Fibroblast of lung (primary cell): ENCODE measurements at regions not wholly inside any gene's neighbourhood (a gene's known extent, or its start where the extent isn't known, plus 50 kb on each side); places are given as distances from the start of the nearest gene placed in this dataset.
A peak's percentile ranks its signal among the peaks of the same experiment; 100 is the strongest.

Experiments used
- DNase-seq, 2 donors: peaks; one replicate each; pipeline versions ENCODE4 v3.0.0 to v3.0.0-alpha.2; 2010; ENCODE audit warnings: low read depth in 2 of 2
- H2AFZ ChIP-seq: 2 replicates; pipeline ENCODE4 v1.5.1; 2012; ENCODE audit warnings: low read length, control low read depth, inconsistent platforms
- H3K27ac ChIP-seq: 2 replicates; pipeline ENCODE4 v1.5.1; 2011; ENCODE audit warnings: low read length, control low read depth; ENCODE audit not compliant: insufficient read depth
- H3K27me3 ChIP-seq: 2 replicates; pipeline ENCODE4 v1.5.1; 2011; ENCODE audit warnings: mild to moderate bottlenecking, low read length; ENCODE audit not compliant: control insufficient read depth, insufficient read depth
- H3K36me3 ChIP-seq: 2 replicates; pipeline ENCODE4 v1.5.1; 2011; ENCODE audit warnings: low read length; ENCODE audit not compliant: control insufficient read depth, insufficient read depth
- H3K4me1 ChIP-seq: 2 replicates; pipeline ENCODE4 v1.5.1; 2011; ENCODE audit warnings: low read length; ENCODE audit not compliant: control insufficient read depth, insufficient read depth; ENCODE audit errors: extremely low read depth
- H3K4me2 ChIP-seq: 2 replicates; pipeline ENCODE4 v1.5.1; 2011; ENCODE audit warnings: low read length, control low read depth; ENCODE audit not compliant: insufficient read depth; ENCODE audit errors: extremely low read depth
- H3K4me3 ChIP-seq, 4 experiments: fragments of 200-600 bp in 1 of 4; sonication (generic) in 1 of 4; replicated peaks in 1 of 4; 2 replicates each; pipeline ENCODE4 v1.5.1; 2011 to 2016; ENCODE audit warnings: low read length in 4 of 4, low read depth in 3 of 4, mild to moderate bottlenecking in 3 of 4, control low read depth in 2 of 4, inconsistent platforms in 1 of 4, mixed read lengths in 1 of 4; ENCODE audit not compliant: insufficient read depth in 1 of 4; ENCODE audit errors: control extremely low read depth in 1 of 4
- H3K79me2 ChIP-seq: 2 replicates; pipeline ENCODE4 v1.5.1; 2012; ENCODE audit warnings: mild to moderate bottlenecking, low read length, inconsistent platforms; ENCODE audit not compliant: control insufficient read depth, insufficient read depth
- H3K9ac ChIP-seq: 2 replicates; pipeline ENCODE4 v1.5.1; 2011; ENCODE audit warnings: mild to moderate bottlenecking, low read length, control low read depth; ENCODE audit not compliant: insufficient read depth
- H3K9me3 ChIP-seq: 2 replicates; pipeline ENCODE4 v1.5.1; 2012; ENCODE audit warnings: low read depth, low read length; ENCODE audit not compliant: control insufficient read depth, insufficient read depth
- H4K20me1 ChIP-seq: 2 replicates; pipeline ENCODE4 v1.5.1; 2011; ENCODE audit warnings: low read length; ENCODE audit not compliant: control insufficient read depth, insufficient read depth; ENCODE audit errors: extremely low read depth
- EZH2 ChIP-seq: IDR thresholded peaks from 2 replicates; pipeline ENCODE4 v1.5.1; 2012; ENCODE audit warnings: low read length, control low read depth, mild to moderate bottlenecking; ENCODE audit errors: missing control alignments
- TF ChIP-seq, protein P1 (sequence below), 2 donors: IDR thresholded peaks in 1 of 2; conservative IDR thresholded peaks in 1 of 2; 1 replicate in 1 of 2; 2 replicates in 1 of 2; pipeline ENCODE4 v1.5.1; 2011 to 2012; ENCODE audit warnings: low read length in 2 of 2, control low read depth in 1 of 2, inconsistent platforms in 1 of 2, low read depth in 1 of 2, mild to moderate bottlenecking in 1 of 2

DNA sequence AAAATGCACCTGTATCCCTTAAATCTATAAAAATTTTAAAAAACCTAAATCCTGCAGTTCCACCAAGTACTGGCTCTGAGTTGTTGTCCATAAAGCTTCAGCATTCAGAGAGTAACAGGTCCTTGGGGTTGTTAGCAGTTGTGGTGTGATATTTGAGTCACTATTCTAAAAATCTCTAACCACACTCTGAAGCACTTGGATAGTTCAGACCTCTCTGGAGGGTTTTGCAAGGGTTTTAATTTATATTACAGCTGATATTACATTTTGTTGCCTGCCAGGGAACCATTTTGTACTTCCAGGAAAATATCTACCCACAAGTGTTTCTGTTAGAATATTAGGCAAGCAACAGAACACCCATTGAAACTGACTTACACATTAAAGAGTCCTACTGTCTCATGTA is 255.6 kb downstream of the TBL1XR1 start:
- Histone ChIP-seq H2AFZ (no peak overlapping the region), H3K27ac (no peak overlapping the region), H3K4me2 (no peak overlapping the region), H3K36me3 (no peaks in the 10 kb centered on the region), H4K20me1 (no peaks in the 10 kb centered on the region), H3K79me2 (no peaks in the 10 kb centered on the region), H3K9me3 (no peaks in the 10 kb centered on the region), H3K9ac (no peak overlapping the region), H3K4me3 (no peak overlapping the region), H3K4me1 (no peaks in the 10 kb centered on the region), H3K27me3 (no peaks in the 10 kb centered on the region)
- TF ChIP-seq, protein P1, sequence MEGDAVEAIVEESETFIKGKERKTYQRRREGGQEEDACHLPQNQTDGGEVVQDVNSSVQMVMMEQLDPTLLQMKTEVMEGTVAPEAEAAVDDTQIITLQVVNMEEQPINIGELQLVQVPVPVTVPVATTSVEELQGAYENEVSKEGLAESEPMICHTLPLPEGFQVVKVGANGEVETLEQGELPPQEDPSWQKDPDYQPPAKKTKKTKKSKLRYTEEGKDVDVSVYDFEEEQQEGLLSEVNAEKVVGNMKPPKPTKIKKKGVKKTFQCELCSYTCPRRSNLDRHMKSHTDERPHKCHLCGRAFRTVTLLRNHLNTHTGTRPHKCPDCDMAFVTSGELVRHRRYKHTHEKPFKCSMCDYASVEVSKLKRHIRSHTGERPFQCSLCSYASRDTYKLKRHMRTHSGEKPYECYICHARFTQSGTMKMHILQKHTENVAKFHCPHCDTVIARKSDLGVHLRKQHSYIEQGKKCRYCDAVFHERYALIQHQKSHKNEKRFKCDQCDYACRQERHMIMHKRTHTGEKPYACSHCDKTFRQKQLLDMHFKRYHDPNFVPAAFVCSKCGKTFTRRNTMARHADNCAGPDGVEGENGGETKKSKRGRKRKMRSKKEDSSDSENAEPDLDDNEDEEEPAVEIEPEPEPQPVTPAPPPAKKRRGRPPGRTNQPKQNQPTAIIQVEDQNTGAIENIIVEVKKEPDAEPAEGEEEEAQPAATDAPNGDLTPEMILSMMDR (conservative IDR thresholded peaks at IDR 0.05 in 1 of 2, IDR thresholded peaks at IDR 0.05 in 1 of 2; ENCODE audit: low read depth in 1 of 2, low read length in 2 of 2), result no peak
- no peak for TF ChIP-seq EZH2
- DNase-seq, result peak in 1 of 2 donors; percentile 54

DNA sequence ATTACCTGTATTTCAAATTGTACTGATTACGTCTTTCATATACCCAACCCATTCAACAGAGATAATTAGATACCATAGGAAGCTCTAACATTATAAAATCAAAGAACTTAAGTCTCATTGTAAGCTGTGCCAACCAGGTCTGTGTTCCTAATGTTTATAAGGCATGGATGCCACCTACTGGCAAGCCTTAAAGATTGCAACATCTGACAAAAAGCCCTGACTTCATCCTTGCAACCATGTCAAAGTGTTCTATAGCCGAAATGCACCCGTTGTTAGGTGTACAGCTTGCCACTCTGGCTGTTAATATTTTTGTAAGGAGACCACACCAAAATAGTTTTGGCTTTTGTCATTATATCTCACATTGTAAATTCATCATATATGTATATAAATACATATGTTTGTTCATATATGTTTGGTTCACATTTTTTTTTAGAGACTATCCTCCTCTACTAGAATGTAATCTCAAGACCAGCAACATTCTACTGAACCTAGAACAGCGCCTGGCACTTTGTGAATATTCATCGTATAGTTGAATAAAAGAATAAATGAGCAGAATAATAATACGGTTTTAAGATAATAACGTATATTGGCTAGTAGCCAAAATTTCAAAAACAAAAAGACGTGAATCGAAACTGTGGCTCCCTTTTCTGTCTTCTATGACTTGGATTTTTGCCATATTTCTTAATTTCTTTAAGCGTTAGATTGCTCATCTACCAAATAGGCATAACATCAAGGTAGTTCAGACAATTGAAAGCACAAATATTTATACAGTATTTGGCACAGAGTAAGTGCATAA is 258.1 kb downstream of the TBL1XR1 start:
- no peak overlapping the region for H2AFZ ChIP-seq
- no peaks in the 10 kb centered on the region for H3K36me3 ChIP-seq
- H3K27me3 ChIP-seq, result no peaks in the 10 kb centered on the region
- no peak overlapping the region for H3K27ac ChIP-seq
- H3K9ac ChIP-seq, result no peak overlapping the region
- no peaks in the 10 kb centered on the region for H4K20me1 ChIP-seq
- no peak for TF ChIP-seq EZH2
- TF ChIP-seq, protein P1 (conservative IDR thresholded peaks at IDR 0.05 in 1 of 2, IDR thresholded peaks at IDR 0.05 in 1 of 2; ENCODE audit: low read depth in 1 of 2, low read length in 2 of 2), result peak; percentile 73 to 85
- H3K4me2 ChIP-seq, result peak overlapping the region; percentile 54
- peak overlapping the region in 2 of 4 experiments; percentile 18 to 41 for H3K4me3 ChIP-seq
- H3K4me1 ChIP-seq, result no peaks in the 10 kb centered on the region
- DNase-seq, result peak; percentile 83 to 92
- H3K79me2 ChIP-seq, result no peaks in the 10 kb centered on the region
- no peaks in the 10 kb centered on the region for H3K9me3 ChIP-seq

DNA sequence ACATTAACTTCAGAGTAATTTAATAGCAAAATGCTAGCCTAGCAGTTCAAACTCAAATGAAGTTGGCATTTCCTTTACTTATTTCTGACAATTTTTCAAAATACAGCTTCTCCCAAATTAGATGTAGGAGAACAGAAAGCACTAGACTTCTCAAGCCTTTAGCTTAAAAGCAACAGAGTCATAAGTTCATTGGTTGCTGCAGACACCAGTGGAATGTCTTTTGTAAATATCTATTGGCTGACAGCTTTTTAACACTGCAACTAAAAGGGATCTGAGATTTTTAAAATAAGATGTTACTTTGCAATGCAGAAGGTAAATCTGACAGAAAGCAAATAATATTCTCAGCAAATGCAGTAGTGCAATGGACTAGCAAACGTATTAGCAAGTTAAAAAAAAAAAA is 259.3 kb downstream of the TBL1XR1 start:
- Histone ChIP-seq H3K9ac (no peak overlapping the region), H3K79me2 (no peaks in the 10 kb centered on the region), H3K27me3 (no peaks in the 10 kb centered on the region), H3K36me3 (no peaks in the 10 kb centered on the region), H3K4me3 (no peak overlapping the region), H4K20me1 (no peaks in the 10 kb centered on the region), H2AFZ (no peak overlapping the region), H3K4me1 (no peaks in the 10 kb centered on the region), H3K9me3 (no peaks in the 10 kb centered on the region), H3K27ac (no peak overlapping the region), H3K4me2 (no peak overlapping the region)
- peak in 1 of 2 donors; percentile 19 for DNase-seq
- TF ChIP-seq, protein P1 (conservative IDR thresholded peaks at IDR 0.05 in 1 of 2, IDR thresholded peaks at IDR 0.05 in 1 of 2; ENCODE audit: low read depth in 1 of 2, low read length in 2 of 2), result no peak
- TF ChIP-seq EZH2, result no peak
